IPS DF 6.9 (cell line): ENCODE measurements at regions not wholly inside any gene's neighbourhood (a gene's known extent, or its start where the extent isn't known, plus 50 kb on each side); places are given as distances from the start of the nearest gene placed in this dataset.

Source experiments
- DNase-seq: peaks from one replicate; pipeline ENCODE4 v3.0.0-alpha.2; 2013; ENCODE audit warnings: low read depth, low spot score
- H3K27ac ChIP-seq: one replicate; pipeline ENCODE4 v1.5.1; 2013; ENCODE audit warnings: low read length, control low read depth
- H3K27me3 ChIP-seq: 2 replicates; pipeline ENCODE4 v1.6.1; 2013; ENCODE audit warnings: mild to moderate bottlenecking, low read length; ENCODE audit not compliant: control insufficient read depth, insufficient read depth
- H3K36me3 ChIP-seq: 2 replicates; pipeline ENCODE4 v1.6.1; 2013; ENCODE audit warnings: low read length; ENCODE audit not compliant: control insufficient read depth, insufficient read depth
- H3K4me1 ChIP-seq: 2 replicates; pipeline ENCODE4 v1.6.1; 2013; ENCODE audit warnings: low read length; ENCODE audit not compliant: control insufficient read depth, insufficient read depth
- H3K4me3 ChIP-seq: 2 replicates; pipeline ENCODE4 v1.5.1; 2013; ENCODE audit warnings: mild to moderate bottlenecking, low read length
- H3K9me3 ChIP-seq: 2 replicates; pipeline ENCODE4 v1.6.1; 2013; ENCODE audit warnings: low read length, inconsistent platforms; ENCODE audit not compliant: control insufficient read depth, insufficient read depth
- WGBS: extraction: QIAGEN DNeasy Blood & Tissue Kit; methylation state at CpG from one replicate; pipeline ENCODE4 v1.1.7; 2013; ENCODE audit warnings: mixed read lengths, missing lambda C conversion rate; ENCODE audit not compliant: insufficient read length, insufficient coverage; 5-methylcytosine and 5-hydroxymethylcytosine counted together

- no CpG with 5 or more reads among the region's 1 CpG for WGBS
- no peak for DNase-seq
- no peaks in the 10 kb centered on the region for H3K4me1 ChIP-seq
- no peaks in the 10 kb centered on the region for H3K27me3 ChIP-seq
- no peaks in the 10 kb centered on the region for H3K9me3 ChIP-seq
- no peak overlapping the region for H3K4me3 ChIP-seq
- no peaks in the 10 kb centered on the region for H3K36me3 ChIP-seq
- no peak overlapping the region for H3K27ac ChIP-seq
Observed at GRCh38 chr5:52708463-52708862, 79.3 kb upstream of the ITGA1 start.

GRCh38 chr5:52709167-52709925, 78.4 kb upstream of the ITGA1 start:
- Histone ChIP-seq H3K27me3 (no peaks in the 10 kb centered on the region), H3K4me1 (no peaks in the 10 kb centered on the region), H3K27ac (no peak overlapping the region), H3K9me3 (no peaks in the 10 kb centered on the region), H3K36me3 (no peaks in the 10 kb centered on the region), H3K4me3 (no peak overlapping the region)
- no CpG with 5 or more reads among the region's 6 CpGs for WGBS
- DNase-seq = no peak

- no peaks in the 10 kb centered on the region for H3K27me3 ChIP-seq
- no CpG with 5 or more reads among the region's 2 CpGs for WGBS
- no peaks in the 10 kb centered on the region for H3K4me1 ChIP-seq
- H3K9me3 ChIP-seq = no peaks in the 10 kb centered on the region
- no peak for DNase-seq
- no peaks in the 10 kb centered on the region for H3K36me3 ChIP-seq
- no peak overlapping the region for H3K4me3 ChIP-seq
- no peak overlapping the region for H3K27ac ChIP-seq
Observed at GRCh38 chr5:52710310-52710971, 77.3 kb upstream of the ITGA1 start.

GRCh38 chr5:52710972-52711596, 76.6 kb upstream of the ITGA1 start:
- H3K4me1 ChIP-seq = no peaks in the 10 kb centered on the region
- no peak for DNase-seq
- no peaks in the 10 kb centered on the region for H3K9me3 ChIP-seq
- no peak overlapping the region for H3K27ac ChIP-seq
- H3K27me3 ChIP-seq = no peaks in the 10 kb centered on the region
- no peak overlapping the region for H3K4me3 ChIP-seq
- no CpG with 5 or more reads among the region's 2 CpGs for WGBS
- H3K36me3 ChIP-seq = no peaks in the 10 kb centered on the region

GRCh38 chr5:52712354-52712753, 75.4 kb upstream of the ITGA1 start:
- no peak for DNase-seq
- no peaks in the 10 kb centered on the region for H3K9me3 ChIP-seq
- no peaks in the 10 kb centered on the region for H3K27me3 ChIP-seq
- no peaks in the 10 kb centered on the region for H3K4me1 ChIP-seq
- no peak overlapping the region for H3K27ac ChIP-seq
- no CpG with 5 or more reads among the region's 2 CpGs for WGBS
- H3K36me3 ChIP-seq = no peaks in the 10 kb centered on the region
- H3K4me3 ChIP-seq = no peak overlapping the region

GRCh38 chr5:52725065-52725746, 62.5 kb upstream of the ITGA1 start:
- WGBS = no CpG with 5 or more reads among the region's 6 CpGs
- DNase-seq = no peak
- Histone ChIP-seq H3K4me1 (no peaks in the 10 kb centered on the region), H3K27ac (no peak overlapping the region), H3K4me3 (no peak overlapping the region), H3K9me3 (no peaks in the 10 kb centered on the region), H3K36me3 (no peaks in the 10 kb centered on the region), H3K27me3 (no peaks in the 10 kb centered on the region)

- DNase-seq = no peak
- no peaks in the 10 kb centered on the region for H3K36me3 ChIP-seq
- H3K9me3 ChIP-seq = no peaks in the 10 kb centered on the region
- no peak overlapping the region for H3K27ac ChIP-seq
- no peaks in the 10 kb centered on the region for H3K4me1 ChIP-seq
- WGBS = no CpG with 5 or more reads among the region's 3 CpGs
- H3K4me3 ChIP-seq = no peak overlapping the region
- H3K27me3 ChIP-seq = no peaks in the 10 kb centered on the region
Observed at GRCh38 chr5:52725808-52726207, 61.9 kb upstream of the ITGA1 start.

GRCh38 chr5:52727020-52727419, 60.7 kb upstream of the ITGA1 start:
- Histone ChIP-seq H3K9me3 (no peaks in the 10 kb centered on the region), H3K4me1 (no peaks in the 10 kb centered on the region), H3K36me3 (no peaks in the 10 kb centered on the region), H3K4me3 (no peak overlapping the region), H3K27me3 (no peaks in the 10 kb centered on the region), H3K27ac (no peak overlapping the region)
- no peak for DNase-seq

- Histone ChIP-seq H3K4me1 (no peaks in the 10 kb centered on the region), H3K36me3 (no peaks in the 10 kb centered on the region), H3K27ac (no peak overlapping the region), H3K9me3 (no peaks in the 10 kb centered on the region), H3K27me3 (no peaks in the 10 kb centered on the region), H3K4me3 (no peak overlapping the region)
- no CpG with 5 or more reads among the region's 6 CpGs for WGBS
- DNase-seq = no peak
Observed at GRCh38 chr5:52727576-52727975, 60.1 kb upstream of the ITGA1 start.

- Histone ChIP-seq H3K36me3 (no peaks in the 10 kb centered on the region), H3K9me3 (no peaks in the 10 kb centered on the region), H3K4me1 (no peaks in the 10 kb centered on the region), H3K4me3 (no peak overlapping the region), H3K27me3 (no peaks in the 10 kb centered on the region), H3K27ac (no peak overlapping the region)
- no peak for DNase-seq
- no CpG with 5 or more reads among the region's 3 CpGs for WGBS
Observed at GRCh38 chr5:52728224-52728623, 59.5 kb upstream of the ITGA1 start.
